DOHH2 (cell line): ENCODE measurements at regions not wholly inside any gene's neighbourhood (a gene's known extent, or its start where the extent isn't known, plus 50 kb on each side); places are given as distances from the start of the nearest gene placed in this dataset.

Experiments
- H3F3A ChIP-seq: fragments of 200-600 bp; sonication (generic), shearing (Covaris generic); 2 replicates; pipeline ENCODE4 v1.6.0; 2016; ENCODE audit warnings: antibody characterized with exemption, mild to moderate bottlenecking; ENCODE audit not compliant: control insufficient read depth, insufficient read depth
- H3K27ac ChIP-seq: fragments of 200-600 bp; sonication (generic); 2 replicates; pipeline ENCODE4 v1.5.1; 2014; ENCODE audit warnings: low read depth, mild to moderate bottlenecking, low read length, moderate library complexity
- H3K27me3 ChIP-seq: fragments of 200-600 bp; sonication (generic); 2 replicates; pipeline ENCODE4 v1.6.1; 2014; ENCODE audit warnings: mild to moderate bottlenecking, low read length, mixed read lengths; ENCODE audit not compliant: control insufficient read depth
- H3K36me3 ChIP-seq: fragments of 200-600 bp; sonication (generic); 2 replicates; pipeline ENCODE4 v1.6.1; 2014; ENCODE audit warnings: mild to moderate bottlenecking, low read length, moderate library complexity, mixed read lengths; ENCODE audit not compliant: control insufficient read depth
- H3K4me1 ChIP-seq: fragments of 200-600 bp; sonication (generic); 2 replicates; pipeline ENCODE4 v1.6.1; 2014; ENCODE audit warnings: mild to moderate bottlenecking, low read length, mixed read lengths; ENCODE audit not compliant: control insufficient read depth
- H3K4me2 ChIP-seq: fragments of 200-600 bp; sonication (generic); 2 replicates; pipeline ENCODE4 v1.6.0; 2014; ENCODE audit warnings: mild to moderate bottlenecking, low read length, moderate library complexity
- H3K4me3 ChIP-seq: fragments of 200-600 bp; sonication (generic); 2 replicates; pipeline ENCODE4 v1.5.1; 2014; ENCODE audit warnings: mild to moderate bottlenecking, low read length, mixed read lengths
- H3K79me2 ChIP-seq: fragments of 200-600 bp; sonication (generic); 2 replicates; pipeline ENCODE4 v1.6.1; 2014; ENCODE audit warnings: mild to moderate bottlenecking, low read length, mixed read lengths; ENCODE audit not compliant: control insufficient read depth
- H3K9me2 ChIP-seq: fragments of 200-600 bp; sonication (generic); replicated peaks from 2 replicates; pipeline ENCODE4 v1.6.1; 2014; ENCODE audit warnings: mild to moderate bottlenecking, low read length, mixed read lengths; ENCODE audit not compliant: control insufficient read depth
- H3K9me3 ChIP-seq: fragments of 200-600 bp; sonication (generic); 2 replicates; pipeline ENCODE4 v1.6.1; 2014; ENCODE audit warnings: antibody characterized with exemption, low read length, mixed read lengths; ENCODE audit not compliant: control insufficient read depth, insufficient read depth
- H4K20me1 ChIP-seq: fragments of 200-600 bp; sonication (generic); 2 replicates; pipeline ENCODE4 v1.6.0; 2014; ENCODE audit warnings: low read depth, mild to moderate bottlenecking, antibody characterized with exemption, low read length, moderate library complexity; ENCODE audit not compliant: control insufficient read depth, insufficient read depth
- EZH2phosphoT487 ChIP-seq: fragments of 200-600 bp; sonication (generic); IDR thresholded peaks from 2 replicates; pipeline ENCODE4 v1.6.1; 2017; ENCODE audit warnings: borderline replicate concordance, mild to moderate bottlenecking, antibody characterized with exemption, low read length, moderate library complexity, mixed read lengths
- TF ChIP-seq, protein P1 (sequence below): fragments of 200-600 bp; sonication (generic); IDR thresholded peaks from one replicate; pipeline ENCODE4 v1.5.1; 2014; ENCODE audit warnings: antibody characterized with exemption, mild to moderate bottlenecking, low read depth, low read length; ENCODE audit not compliant: poor library complexity, severe bottlenecking

- Histone ChIP-seq H3K4me1 (no peaks in the 10 kb centered on the region), H3K9me3 (no peaks in the 10 kb centered on the region), H3K36me3 (no peaks in the 10 kb centered on the region), H3K4me3 (no peak overlapping the region), H3F3A (no peaks in the 10 kb centered on the region), H3K79me2 (no peaks in the 10 kb centered on the region), H3K27me3 (no peaks in the 10 kb centered on the region), H3K9me2 (no peaks in the 10 kb centered on the region), H3K4me2 (no peak overlapping the region), H4K20me1 (no peaks in the 10 kb centered on the region), H3K27ac (no peak overlapping the region)
- TF ChIP-seq, protein P1, sequence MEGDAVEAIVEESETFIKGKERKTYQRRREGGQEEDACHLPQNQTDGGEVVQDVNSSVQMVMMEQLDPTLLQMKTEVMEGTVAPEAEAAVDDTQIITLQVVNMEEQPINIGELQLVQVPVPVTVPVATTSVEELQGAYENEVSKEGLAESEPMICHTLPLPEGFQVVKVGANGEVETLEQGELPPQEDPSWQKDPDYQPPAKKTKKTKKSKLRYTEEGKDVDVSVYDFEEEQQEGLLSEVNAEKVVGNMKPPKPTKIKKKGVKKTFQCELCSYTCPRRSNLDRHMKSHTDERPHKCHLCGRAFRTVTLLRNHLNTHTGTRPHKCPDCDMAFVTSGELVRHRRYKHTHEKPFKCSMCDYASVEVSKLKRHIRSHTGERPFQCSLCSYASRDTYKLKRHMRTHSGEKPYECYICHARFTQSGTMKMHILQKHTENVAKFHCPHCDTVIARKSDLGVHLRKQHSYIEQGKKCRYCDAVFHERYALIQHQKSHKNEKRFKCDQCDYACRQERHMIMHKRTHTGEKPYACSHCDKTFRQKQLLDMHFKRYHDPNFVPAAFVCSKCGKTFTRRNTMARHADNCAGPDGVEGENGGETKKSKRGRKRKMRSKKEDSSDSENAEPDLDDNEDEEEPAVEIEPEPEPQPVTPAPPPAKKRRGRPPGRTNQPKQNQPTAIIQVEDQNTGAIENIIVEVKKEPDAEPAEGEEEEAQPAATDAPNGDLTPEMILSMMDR = no peak
- TF ChIP-seq EZH2phosphoT487 = no peak
Observed at GRCh38 chr10:29914986-29915785, 144.2 kb downstream of the JCAD start.

GRCh38 chr10:29908962-29909361, 150.4 kb downstream of the JCAD start:
- Histone ChIP-seq H3K27ac (no peak overlapping the region), H3K4me3 (no peak overlapping the region), H3K9me2 (no peaks in the 10 kb centered on the region), H3K4me2 (no peak overlapping the region), H3K36me3 (no peaks in the 10 kb centered on the region), H3K27me3 (no peaks in the 10 kb centered on the region), H4K20me1 (no peaks in the 10 kb centered on the region), H3K4me1 (no peaks in the 10 kb centered on the region), H3K9me3 (no peaks in the 10 kb centered on the region), H3K79me2 (no peaks in the 10 kb centered on the region), H3F3A (no peaks in the 10 kb centered on the region)
- no peak for TF ChIP-seq EZH2phosphoT487
- TF ChIP-seq, protein P1 = no peak

- H3F3A ChIP-seq = no peaks in the 10 kb centered on the region
Observed at GRCh38 chr10:29900865-29901264, 158.5 kb downstream of the JCAD start.

More at GRCh38 chr10:29900865-29901264, 158.5 kb downstream of the JCAD start:
- H3K4me2 ChIP-seq = no peak overlapping the region
- no peaks in the 10 kb centered on the region for H3K36me3 ChIP-seq
- H3K9me2 ChIP-seq = no peaks in the 10 kb centered on the region
- no peak overlapping the region for H3K27ac ChIP-seq
- no peaks in the 10 kb centered on the region for H3K79me2 ChIP-seq
- H3K4me1 ChIP-seq = no peaks in the 10 kb centered on the region
- TF ChIP-seq EZH2phosphoT487 = no peak
- TF ChIP-seq, protein P1 = no peak
- H3K4me3 ChIP-seq = no peak overlapping the region
- no peaks in the 10 kb centered on the region for H4K20me1 ChIP-seq
- no peaks in the 10 kb centered on the region for H3K9me3 ChIP-seq
- H3K27me3 ChIP-seq = no peaks in the 10 kb centered on the region
